ENCODE measurements at regions not wholly inside any gene's neighbourhood (a gene's known extent, or its start where the extent isn't known, plus 50 kb on each side); places are given as distances from the start of the nearest gene placed in this dataset.

GRCh38 chrX:2572740-2573139 is 72.0 kb upstream of the DHRSX start:
- H3K27me3 ChIP-seq (ENCODE audit: control insufficient read depth, insufficient read depth, low read length) = no peaks in the 10 kb centered on the region
- ATAC-seq (no peak), DNase-seq (ENCODE audit: low read depth, low spot score) (no peak)
- no peak overlapping the region for H3K27ac ChIP-seq (ENCODE audit: low read length)
- no peaks in the 10 kb centered on the region for H3K4me1 ChIP-seq (ENCODE audit: control insufficient read depth, insufficient read depth, low read length)
- H3K4me3 ChIP-seq (ENCODE audit: low read depth in 2 of 2, low read length in 2 of 2) = no peak overlapping the region
- in situ Hi-C loops (cut with HindIII; ENCODE audit: low pct_unique_long_range_greater_than_20kb, low sequenced_read_pairs) (no loop called here), intact Hi-C loops (cut with micrococcal nuclease; ENCODE audit: unreplicated experiment) (no loop called here)
- BruUV-seq (replicated peaks) = no TSS peak
- H3K36me3 ChIP-seq (ENCODE audit: control insufficient read depth, insufficient read depth, low read length) = no peaks in the 10 kb centered on the region
- ChIA-PET CTCF (no interaction called here), POLR2A (no interaction called here)
- H3K9me3 ChIP-seq (ENCODE audit: control insufficient read depth, insufficient read depth, low read depth, low read length) = no peaks in the 10 kb centered on the region
- TF ChIP-seq SIN3A (IDR thresholded peaks at IDR 0.05; ENCODE audit: borderline replicate concordance, insufficient read depth, low read depth, low read length) = no peak
- TF ChIP-seq TCF7L2 (IDR thresholded peaks at IDR 0.05; ENCODE audit: low read depth, low read length) = no peak
- no peak for TF ChIP-seq POLR2AphosphoS5 (IDR thresholded peaks at IDR 0.05; ENCODE audit: low read depth, low read length)
- no peak for TF ChIP-seq REST (IDR thresholded peaks at IDR 0.05; ENCODE audit: insufficient read depth in 1 of 2, low read depth in 2 of 2, low read length in 1 of 2)
- TF ChIP-seq, protein P1, sequence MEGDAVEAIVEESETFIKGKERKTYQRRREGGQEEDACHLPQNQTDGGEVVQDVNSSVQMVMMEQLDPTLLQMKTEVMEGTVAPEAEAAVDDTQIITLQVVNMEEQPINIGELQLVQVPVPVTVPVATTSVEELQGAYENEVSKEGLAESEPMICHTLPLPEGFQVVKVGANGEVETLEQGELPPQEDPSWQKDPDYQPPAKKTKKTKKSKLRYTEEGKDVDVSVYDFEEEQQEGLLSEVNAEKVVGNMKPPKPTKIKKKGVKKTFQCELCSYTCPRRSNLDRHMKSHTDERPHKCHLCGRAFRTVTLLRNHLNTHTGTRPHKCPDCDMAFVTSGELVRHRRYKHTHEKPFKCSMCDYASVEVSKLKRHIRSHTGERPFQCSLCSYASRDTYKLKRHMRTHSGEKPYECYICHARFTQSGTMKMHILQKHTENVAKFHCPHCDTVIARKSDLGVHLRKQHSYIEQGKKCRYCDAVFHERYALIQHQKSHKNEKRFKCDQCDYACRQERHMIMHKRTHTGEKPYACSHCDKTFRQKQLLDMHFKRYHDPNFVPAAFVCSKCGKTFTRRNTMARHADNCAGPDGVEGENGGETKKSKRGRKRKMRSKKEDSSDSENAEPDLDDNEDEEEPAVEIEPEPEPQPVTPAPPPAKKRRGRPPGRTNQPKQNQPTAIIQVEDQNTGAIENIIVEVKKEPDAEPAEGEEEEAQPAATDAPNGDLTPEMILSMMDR (IDR thresholded peaks at IDR 0.05) = no peak

DNA sequence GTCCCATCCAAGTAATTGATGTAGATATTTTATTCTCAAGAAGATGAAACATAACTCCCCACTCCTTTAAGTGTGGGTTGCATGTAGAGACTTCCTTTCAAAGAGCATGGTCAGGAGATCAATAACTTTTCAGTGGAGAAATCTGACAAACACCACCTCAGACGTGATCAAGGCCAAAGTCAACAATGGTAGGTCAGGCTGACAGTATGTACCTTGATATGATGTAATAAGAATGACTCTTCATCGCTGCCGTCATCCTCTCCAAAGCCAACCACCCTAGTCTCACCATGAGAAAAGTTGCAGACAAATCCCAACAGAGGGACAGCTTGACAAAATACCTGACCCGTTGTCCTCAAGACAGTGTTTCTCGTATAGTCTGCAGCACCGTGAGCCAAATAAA is 67.3 kb upstream of the DHRSX start:
- no peaks in the 10 kb centered on the region for H3K9me3 ChIP-seq (ENCODE audit: control insufficient read depth, insufficient read depth, low read depth, low read length)
- H3K27me3 ChIP-seq (ENCODE audit: control insufficient read depth, insufficient read depth, low read length) = no peaks in the 10 kb centered on the region
- in situ Hi-C loops (cut with HindIII; ENCODE audit: low pct_unique_long_range_greater_than_20kb, low sequenced_read_pairs) (no loop called here), intact Hi-C loops (cut with micrococcal nuclease; ENCODE audit: unreplicated experiment) (no loop called here)
- no peak overlapping the region for H3K27ac ChIP-seq (ENCODE audit: low read length)
- H3K4me3 ChIP-seq (ENCODE audit: low read depth in 2 of 2, low read length in 2 of 2) = no peak overlapping the region
- POLR2A ChIA-PET = no interaction called here
- H3K4me1 ChIP-seq (ENCODE audit: control insufficient read depth, insufficient read depth, low read length) = no peaks in the 10 kb centered on the region
- TF ChIP-seq TCF7L2 (IDR thresholded peaks at IDR 0.05; ENCODE audit: low read depth, low read length) = no peak
- TF ChIP-seq, protein P1 (IDR thresholded peaks at IDR 0.05) = no peak
- CTCF ChIA-PET = no interaction called here
- ATAC-seq = no peak
- BruUV-seq (replicated peaks) = no TSS peak
- H3K36me3 ChIP-seq (ENCODE audit: control insufficient read depth, insufficient read depth, low read length) = no peaks in the 10 kb centered on the region
- DNase-seq (ENCODE audit: low read depth, low spot score) = no peak

GRCh38 chrX:2566055-2566454 is 65.3 kb upstream of the DHRSX start:
- no peaks in the 10 kb centered on the region for H3K4me1 ChIP-seq (ENCODE audit: control insufficient read depth, insufficient read depth, low read length)
- intact Hi-C loops (cut with micrococcal nuclease; ENCODE audit: unreplicated experiment) = no loop called here
- no TSS peak for BruUV-seq (replicated peaks)

More at GRCh38 chrX:2566055-2566454, 65.3 kb upstream of the DHRSX start:
- no peak for DNase-seq (ENCODE audit: low read depth, low spot score)
- no peak for ATAC-seq
- no peaks in the 10 kb centered on the region for H3K27me3 ChIP-seq (ENCODE audit: control insufficient read depth, insufficient read depth, low read length)
- H3K27ac ChIP-seq (ENCODE audit: low read length) = no peak overlapping the region
- TF ChIP-seq REST (IDR thresholded peaks at IDR 0.05; ENCODE audit: insufficient read depth in 1 of 2, low read depth in 2 of 2, low read length in 1 of 2) = no peak
- no peak for TF ChIP-seq POLR2AphosphoS5 (IDR thresholded peaks at IDR 0.05; ENCODE audit: low read depth, low read length)
- TF ChIP-seq, protein P1 (IDR thresholded peaks at IDR 0.05) = no peak
- TF ChIP-seq TCF7L2 (IDR thresholded peaks at IDR 0.05; ENCODE audit: low read depth, low read length) = no peak
- TF ChIP-seq SIN3A (IDR thresholded peaks at IDR 0.05; ENCODE audit: borderline replicate concordance, insufficient read depth, low read depth, low read length) = no peak
- H3K36me3 ChIP-seq (ENCODE audit: control insufficient read depth, insufficient read depth, low read length) = no peaks in the 10 kb centered on the region
- H3K4me3 ChIP-seq (ENCODE audit: low read depth in 2 of 2, low read length in 2 of 2) = no peak overlapping the region
- in situ Hi-C loops (cut with HindIII; ENCODE audit: low pct_unique_long_range_greater_than_20kb, low sequenced_read_pairs) = no loop called here
- no peaks in the 10 kb centered on the region for H3K9me3 ChIP-seq (ENCODE audit: control insufficient read depth, insufficient read depth, low read depth, low read length)
- ChIA-PET POLR2A (no interaction called here), CTCF (no interaction called here)
